Upper lobe of right lung (tissue), 1 donor: ENCODE measurements at regions not wholly inside any gene's neighbourhood (a gene's known extent, or its start where the extent isn't known, plus 50 kb on each side); places are given as distances from the start of the nearest gene placed in this dataset.
A peak's percentile ranks its signal among the peaks of the same experiment; 100 is the strongest.

ENCODE experiments used
- ATAC-seq: fragments of 200-7000 bp; cut with Tn5 transposase; one replicate; pipeline ENCODE4 v1.9.1; 2020; ENCODE audit warnings: mild to moderate bottlenecking, moderate library complexity
- DNase-seq: peaks from one replicate; pipeline ENCODE4 v3.0.0-alpha.2; 2020
- H3K27ac ChIP-seq: fragments of 200-600 bp; one replicate; pipeline ENCODE4 v1.8.0; 2022
- H3K27me3 ChIP-seq: fragments of 200-600 bp; one replicate; pipeline ENCODE4 v1.8.0; 2022; ENCODE audit warnings: mild to moderate bottlenecking
- H3K36me3 ChIP-seq: fragments of 200-600 bp; one replicate; pipeline ENCODE4 v1.8.0; 2022
- H3K4me1 ChIP-seq: fragments of 200-600 bp; one replicate; pipeline ENCODE4 v1.8.0; 2022
- H3K4me3 ChIP-seq: fragments of 200-600 bp; one replicate; pipeline ENCODE4 v1.8.0; 2022; ENCODE audit warnings: mild to moderate bottlenecking
- H3K9me3 ChIP-seq: fragments of 200-600 bp; one replicate; pipeline ENCODE4 v1.8.0; 2022
- CTCF ChIP-seq: fragments of 200-600 bp; IDR thresholded peaks from one replicate; pipeline ENCODE4 v1.8.0; 2022; ENCODE audit warnings: antibody characterized with exemption
- intact Hi-C: fragments of 100-400 bp; cut with DNase I; formaldehyde crosslinking; loops from one replicate; pipeline ENCODE4 v1.11.0; 2022
- donor health status: DM: no; HTN: yes; CAD: no; lungs with severe emphysema.

GRCh38 chr20:11192106-11192505 lies 518.3 kb upstream of the JAG1 start:
- Histone ChIP-seq H3K4me3 (no peak overlapping the region), H3K4me1 (no peaks in the 10 kb centered on the region), H3K9me3 (no peaks in the 10 kb centered on the region), H3K27me3 (no peaks in the 10 kb centered on the region), H3K36me3 (no peaks in the 10 kb centered on the region), H3K27ac (no peak overlapping the region)
- ATAC-seq = no peak
- intact Hi-C loops = no loop called here
- no peak for DNase-seq
- TF ChIP-seq CTCF = no peak

- H3K4me1 ChIP-seq = no peaks in the 10 kb centered on the region
- no peak for TF ChIP-seq CTCF
- no peak for DNase-seq
- no peak for ATAC-seq
- H3K9me3 ChIP-seq = no peaks in the 10 kb centered on the region
- no peaks in the 10 kb centered on the region for H3K27me3 ChIP-seq
- no peak overlapping the region for H3K27ac ChIP-seq
- intact Hi-C loops = no loop called here
- H3K4me3 ChIP-seq = no peak overlapping the region
- H3K36me3 ChIP-seq = no peaks in the 10 kb centered on the region
Measured at GRCh38 chr20:11193241-11193640, 519.4 kb upstream of the JAG1 start.

GRCh38 chr20:11195169-11195568 lies 521.4 kb upstream of the JAG1 start:
- Histone ChIP-seq H3K9me3 (no peaks in the 10 kb centered on the region), H3K4me1 (peaks cover 2% of the 10 kb centered on the region), H3K4me3 (no peak overlapping the region), H3K27me3 (no peaks in the 10 kb centered on the region), H3K36me3 (no peaks in the 10 kb centered on the region), H3K27ac (no peak overlapping the region)
- TF ChIP-seq CTCF = no peak
- DNase-seq = no peak
- intact Hi-C loops = no loop called here
- no peak for ATAC-seq

- H3K4me1 ChIP-seq = peaks cover 3% of the 10 kb centered on the region
- ATAC-seq = peak; percentile 83
- H3K36me3 ChIP-seq = no peaks in the 10 kb centered on the region
- no peaks in the 10 kb centered on the region for H3K27me3 ChIP-seq
- intact Hi-C loops = no loop called here
- no peak for TF ChIP-seq CTCF
- H3K4me3 ChIP-seq = no peak overlapping the region
- no peaks in the 10 kb centered on the region for H3K9me3 ChIP-seq
- H3K27ac ChIP-seq = no peak overlapping the region
- no peak for DNase-seq
Measured at GRCh38 chr20:11195899-11196558, 522.2 kb upstream of the JAG1 start.

- H3K27me3 ChIP-seq = no peaks in the 10 kb centered on the region
- peaks cover 3% of the 10 kb centered on the region for H3K4me1 ChIP-seq
- TF ChIP-seq CTCF = no peak
- no peak for DNase-seq
- H3K4me3 ChIP-seq = no peak overlapping the region
- H3K27ac ChIP-seq = no peak overlapping the region
- no peak for ATAC-seq
- intact Hi-C loops = no loop called here
- no peaks in the 10 kb centered on the region for H3K36me3 ChIP-seq
- H3K9me3 ChIP-seq = no peaks in the 10 kb centered on the region
Measured at GRCh38 chr20:11197851-11198250, 524.1 kb upstream of the JAG1 start.

- intact Hi-C loops = no loop called here
- DNase-seq (no peak), ATAC-seq (no peak)
- H3K27ac ChIP-seq = no peak overlapping the region
- H3K4me3 ChIP-seq = no peak overlapping the region
- no peak for TF ChIP-seq CTCF
- H3K9me3 ChIP-seq = no peaks in the 10 kb centered on the region
- no peaks in the 10 kb centered on the region for H3K36me3 ChIP-seq
- H3K27me3 ChIP-seq = no peaks in the 10 kb centered on the region
- peaks cover 3% of the 10 kb centered on the region for H3K4me1 ChIP-seq
Measured at GRCh38 chr20:11200423-11200822, 526.6 kb upstream of the JAG1 start.
